HCT116 (cell line): ENCODE measurements at regions not wholly inside any gene's neighbourhood (a gene's known extent, or its start where the extent isn't known, plus 50 kb on each side); places are given as distances from the start of the nearest gene placed in this dataset.

Source experiments
- ATAC-seq: fragments of 200-7000 bp; cut with Tn5 transposase; 2 replicates; pipeline ENCODE4 v1.9.1; 2020; ENCODE audit warnings: mild to moderate bottlenecking, moderate library complexity
- BruUV-seq: library from RNA; stranded (reverse); fragments of 400-500 nt; replicated peaks from 2 replicates; lab custom pipeline; 2021; lab: Mats Ljungman, UMichigan
- CTCF ChIA-PET: fragments of 300-600 bp; sonication (Branson Sonifier 250); formaldehyde crosslinking; loops from one replicate; lab custom pipeline; 2021; ENCODE audit warnings: antibody characterized with exemption; lab: Charles Lee
- POLR2A ChIA-PET: fragments of 300-600, 350-600 bp; sonication (Branson Sonifier 250); formaldehyde crosslinking; loops from one replicate; lab custom pipeline; 2021; ENCODE audit warnings: antibody characterized with exemption; lab: Charles Lee
- RAD21 ChIA-PET, 2 experiments: fragments of 300-600 bp; sonication (Branson Sonifier 250); formaldehyde crosslinking; loops; one replicate each; lab custom pipeline; 2023; ENCODE audit warnings: low total read pairs in 2 of 2; ENCODE audit not compliant: uncharacterized antibody in 2 of 2, unreplicated experiment in 2 of 2, low non-redundant PET in 1 of 2; lab: Charles Lee
- DNase-seq: peaks from one replicate; pipeline ENCODE4 v3.0.0-alpha.2; 2010; ENCODE audit warnings: low read depth, low spot score
- H2AFZ ChIP-seq: fragments of 200-600 bp; shearing (Covaris generic), sonication (generic); 2 replicates; pipeline ENCODE4 v1.6.1; 2017; ENCODE audit warnings: low read depth, mixed run types, mixed read lengths, antibody characterized with exemption, low read length; ENCODE audit not compliant: poor library complexity, severe bottlenecking
- H3K27ac ChIP-seq: 2 replicates; pipeline ENCODE4 v1.5.1; 2012; ENCODE audit warnings: low read depth, low read length
- H3K27me3 ChIP-seq: fragments of 200-600 bp; sonication (generic); 2 replicates; pipeline ENCODE4 v1.6.1; 2016; ENCODE audit warnings: mixed run types, low read length, mixed read lengths; ENCODE audit not compliant: insufficient read depth
- H3K36me3 ChIP-seq, 2 experiments: fragments of 200-500 bp in 1 of 2; fragments of 200-600 bp in 1 of 2; sonication (Bioruptor generic) in 1 of 2; sonication (generic) in 1 of 2; 2 replicates each; pipeline versions ENCODE4 v1.5.1 to v1.6.1; 2014 to 2016; ENCODE audit warnings: low read length in 2 of 2, inconsistent platforms in 1 of 2, mixed read lengths in 1 of 2, mixed run types in 1 of 2; ENCODE audit not compliant: insufficient read depth in 2 of 2, control insufficient read depth in 1 of 2
- H3K4me1 ChIP-seq, 2 experiments: fragments of 200-600 bp in 1 of 2; sonication (generic) in 1 of 2; 2 replicates each; pipeline versions ENCODE4 v1.5.1 to v1.6.1; 2012 to 2017; ENCODE audit warnings: low read length in 2 of 2, inconsistent platforms in 1 of 2, mild to moderate bottlenecking in 1 of 2, mixed read lengths in 1 of 2, mixed run types in 1 of 2, moderate library complexity in 1 of 2; ENCODE audit not compliant: insufficient read depth in 2 of 2, control insufficient read depth in 1 of 2
- H3K4me2 ChIP-seq: fragments of 200-600 bp; sonication (generic); 2 replicates; pipeline ENCODE4 v1.6.1; 2017; ENCODE audit warnings: mixed run types, low read length, mixed read lengths
- H3K4me3 ChIP-seq, 2 experiments: fragments of 200-600 bp in 1 of 2; sonication (generic) in 1 of 2; replicated peaks in 1 of 2; 2 replicates each; pipeline ENCODE4 v1.5.1; 2011 to 2016; ENCODE audit warnings: low read length in 2 of 2, control low read depth in 1 of 2, low read depth in 1 of 2, mild to moderate bottlenecking in 1 of 2, mixed read lengths in 1 of 2, mixed run types in 1 of 2
- H3K79me2 ChIP-seq: fragments of 200-600 bp; sonication (generic); 2 replicates; pipeline ENCODE4 v1.6.1; 2017; ENCODE audit warnings: mild to moderate bottlenecking, mixed run types, low read length, moderate library complexity, mixed read lengths; ENCODE audit not compliant: insufficient read depth
- H3K9ac ChIP-seq: fragments of 200-600 bp; sonication (generic); 2 replicates; pipeline ENCODE4 v1.6.1; 2016; ENCODE audit warnings: low read length, mixed read lengths
- H3K9me2 ChIP-seq: fragments of 200-600 bp; sonication (generic), shearing (Covaris generic); 2 replicates; pipeline ENCODE4 v1.6.1; 2017; ENCODE audit warnings: mixed run types, mild to moderate bottlenecking, moderate library complexity; ENCODE audit not compliant: insufficient read depth
- H3K9me3 ChIP-seq, 2 experiments: fragments of 200-500 bp in 1 of 2; fragments of 200-600 bp in 1 of 2; sonication (Bioruptor generic) in 1 of 2; sonication (generic) in 1 of 2; 2 replicates each; pipeline ENCODE4 v1.6.1; 2014 to 2017; ENCODE audit warnings: low read length in 2 of 2, mixed read lengths in 2 of 2, inconsistent platforms in 1 of 2, low read depth in 1 of 2, mild to moderate bottlenecking in 1 of 2, mixed run types in 1 of 2, moderate library complexity in 1 of 2; ENCODE audit not compliant: control insufficient read depth in 1 of 2, insufficient read depth in 1 of 2
- H4K20me1 ChIP-seq: fragments of 200-600 bp; sonication (generic), shearing (Covaris generic); 2 replicates; pipeline ENCODE4 v1.6.1; 2017; ENCODE audit warnings: mixed run types, mild to moderate bottlenecking, moderate library complexity; ENCODE audit not compliant: insufficient read depth
- CBX3 ChIP-seq: IDR thresholded peaks from 2 replicates; pipeline ENCODE4 v1.6.1; 2012; ENCODE audit warnings: low read depth
- EGR1 ChIP-seq: IDR thresholded peaks from 2 replicates; pipeline ENCODE4 v1.6.1; 2012; ENCODE audit warnings: low read depth
- EZH2 ChIP-seq: fragments of 200-600 bp; sonication (generic); IDR thresholded peaks from 2 replicates; pipeline ENCODE4 v1.6.1; 2017; ENCODE audit warnings: antibody characterized with exemption, mixed run types
- EZH2phosphoT487 ChIP-seq: fragments of 200-600 bp; IDR thresholded peaks from 2 replicates; pipeline ENCODE4 v1.6.1; 2018; ENCODE audit warnings: antibody characterized with exemption, borderline replicate concordance
- POLR2A ChIP-seq: IDR thresholded peaks from 2 replicates; pipeline ENCODE4 v1.7.0; 2011; ENCODE audit warnings: borderline replicate concordance; ENCODE audit not compliant: insufficient read depth, insufficient read length; ENCODE audit errors: extremely low read depth
- POLR2AphosphoS5 ChIP-seq: IDR thresholded peaks from 2 replicates; pipeline ENCODE4 v1.6.1; 2011; ENCODE audit warnings: mild to moderate bottlenecking, low read depth, low read length, moderate library complexity
- SIN3A ChIP-seq: IDR thresholded peaks from 2 replicates; pipeline ENCODE4 v1.6.1; 2012; ENCODE audit warnings: low read depth
- SP1 ChIP-seq: IDR thresholded peaks from 2 replicates; pipeline ENCODE4 v1.6.1; 2012; ENCODE audit warnings: low read depth
- SRF ChIP-seq: IDR thresholded peaks from 2 replicates; pipeline ENCODE4 v1.6.1; 2012; ENCODE audit warnings: low read depth
- YY1 ChIP-seq: IDR thresholded peaks from 2 replicates; pipeline ENCODE4 v1.6.1; 2011; ENCODE audit warnings: low read length, low read depth, moderate library complexity, mild to moderate bottlenecking; ENCODE audit not compliant: insufficient replicate concordance; ENCODE audit errors: extremely low read depth
- intact Hi-C: fragments of 100-400 bp; cut with micrococcal nuclease; formaldehyde crosslinking; loops from 2 replicates; pipeline ENCODE4 v1.10.0; 2022
- TF ChIP-seq, protein P1 (sequence below): IDR thresholded peaks from 2 replicates; pipeline ENCODE4 v1.6.1; 2012; ENCODE audit warnings: low read depth
- TF ChIP-seq, protein P2 (sequence below), 3 experiments: fragments of 200-600 bp in 1 of 3; sonication (generic) in 1 of 3; IDR thresholded peaks in 2 of 3; conservative IDR thresholded peaks in 1 of 3; 2 replicates each; pipeline ENCODE4 v1.5.1; 2012 to 2017; ENCODE audit warnings: low read depth in 2 of 3, low read length in 2 of 3, antibody characterized with exemption in 1 of 3, borderline replicate concordance in 1 of 3, control low read depth in 1 of 3, mild to moderate bottlenecking in 1 of 3, mixed read lengths in 1 of 3, mixed run types in 1 of 3, moderate library complexity in 1 of 3; ENCODE audit not compliant: insufficient read depth in 1 of 3

GRCh38 chr7:108810756-108811385 is 241.2 kb downstream of the DNAJB9 start:
- RAD21 ChIA-PET = no interaction called here
- no peak for ATAC-seq
- Histone ChIP-seq H3K27ac (no peak overlapping the region), H3K4me1 (no peaks in the 10 kb centered on the region), H4K20me1 (no peaks in the 10 kb centered on the region), H2AFZ (no peak overlapping the region), H3K36me3 (no peaks in the 10 kb centered on the region), H3K4me3 (no peak overlapping the region), H3K9ac (no peak overlapping the region), H3K79me2 (no peaks in the 10 kb centered on the region), H3K27me3 (no peaks in the 10 kb centered on the region), H3K9me3 (no peaks in the 10 kb centered on the region), H3K9me2 (no peaks in the 10 kb centered on the region), H3K4me2 (no peak overlapping the region)
- POLR2A ChIA-PET = no interaction called here
- DNase-seq = no peak
- intact Hi-C loops = no loop called here
- TF ChIP-seq, protein P1, sequence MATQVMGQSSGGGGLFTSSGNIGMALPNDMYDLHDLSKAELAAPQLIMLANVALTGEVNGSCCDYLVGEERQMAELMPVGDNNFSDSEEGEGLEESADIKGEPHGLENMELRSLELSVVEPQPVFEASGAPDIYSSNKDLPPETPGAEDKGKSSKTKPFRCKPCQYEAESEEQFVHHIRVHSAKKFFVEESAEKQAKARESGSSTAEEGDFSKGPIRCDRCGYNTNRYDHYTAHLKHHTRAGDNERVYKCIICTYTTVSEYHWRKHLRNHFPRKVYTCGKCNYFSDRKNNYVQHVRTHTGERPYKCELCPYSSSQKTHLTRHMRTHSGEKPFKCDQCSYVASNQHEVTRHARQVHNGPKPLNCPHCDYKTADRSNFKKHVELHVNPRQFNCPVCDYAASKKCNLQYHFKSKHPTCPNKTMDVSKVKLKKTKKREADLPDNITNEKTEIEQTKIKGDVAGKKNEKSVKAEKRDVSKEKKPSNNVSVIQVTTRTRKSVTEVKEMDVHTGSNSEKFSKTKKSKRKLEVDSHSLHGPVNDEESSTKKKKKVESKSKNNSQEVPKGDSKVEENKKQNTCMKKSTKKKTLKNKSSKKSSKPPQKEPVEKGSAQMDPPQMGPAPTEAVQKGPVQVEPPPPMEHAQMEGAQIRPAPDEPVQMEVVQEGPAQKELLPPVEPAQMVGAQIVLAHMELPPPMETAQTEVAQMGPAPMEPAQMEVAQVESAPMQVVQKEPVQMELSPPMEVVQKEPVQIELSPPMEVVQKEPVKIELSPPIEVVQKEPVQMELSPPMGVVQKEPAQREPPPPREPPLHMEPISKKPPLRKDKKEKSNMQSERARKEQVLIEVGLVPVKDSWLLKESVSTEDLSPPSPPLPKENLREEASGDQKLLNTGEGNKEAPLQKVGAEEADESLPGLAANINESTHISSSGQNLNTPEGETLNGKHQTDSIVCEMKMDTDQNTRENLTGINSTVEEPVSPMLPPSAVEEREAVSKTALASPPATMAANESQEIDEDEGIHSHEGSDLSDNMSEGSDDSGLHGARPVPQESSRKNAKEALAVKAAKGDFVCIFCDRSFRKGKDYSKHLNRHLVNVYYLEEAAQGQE = no peak
- TF ChIP-seq SP1 = no peak
- TF ChIP-seq EGR1 = no peak
- no peak for TF ChIP-seq EZH2
- TF ChIP-seq POLR2AphosphoS5 = no peak
- no peak for TF ChIP-seq POLR2A
- TF ChIP-seq, protein P2, sequence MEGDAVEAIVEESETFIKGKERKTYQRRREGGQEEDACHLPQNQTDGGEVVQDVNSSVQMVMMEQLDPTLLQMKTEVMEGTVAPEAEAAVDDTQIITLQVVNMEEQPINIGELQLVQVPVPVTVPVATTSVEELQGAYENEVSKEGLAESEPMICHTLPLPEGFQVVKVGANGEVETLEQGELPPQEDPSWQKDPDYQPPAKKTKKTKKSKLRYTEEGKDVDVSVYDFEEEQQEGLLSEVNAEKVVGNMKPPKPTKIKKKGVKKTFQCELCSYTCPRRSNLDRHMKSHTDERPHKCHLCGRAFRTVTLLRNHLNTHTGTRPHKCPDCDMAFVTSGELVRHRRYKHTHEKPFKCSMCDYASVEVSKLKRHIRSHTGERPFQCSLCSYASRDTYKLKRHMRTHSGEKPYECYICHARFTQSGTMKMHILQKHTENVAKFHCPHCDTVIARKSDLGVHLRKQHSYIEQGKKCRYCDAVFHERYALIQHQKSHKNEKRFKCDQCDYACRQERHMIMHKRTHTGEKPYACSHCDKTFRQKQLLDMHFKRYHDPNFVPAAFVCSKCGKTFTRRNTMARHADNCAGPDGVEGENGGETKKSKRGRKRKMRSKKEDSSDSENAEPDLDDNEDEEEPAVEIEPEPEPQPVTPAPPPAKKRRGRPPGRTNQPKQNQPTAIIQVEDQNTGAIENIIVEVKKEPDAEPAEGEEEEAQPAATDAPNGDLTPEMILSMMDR (IDR thresholded peaks at IDR 0.05 in 2 of 3, conservative IDR thresholded peaks at IDR 0.05 in 1 of 3; ENCODE audit: borderline replicate concordance in 1 of 3, insufficient read depth in 1 of 3, low read depth in 2 of 3, low read length in 2 of 3) = no peak
- TF ChIP-seq YY1 = no peak
- TF ChIP-seq EZH2phosphoT487 = no peak
- TF ChIP-seq CBX3 = no peak
- TF ChIP-seq SIN3A = no peak
- no peak for TF ChIP-seq SRF
- no TSS peak for BruUV-seq
- CTCF ChIA-PET = no interaction called here
